OCI-LY1 (cell line): ENCODE measurements at regions not wholly inside any gene's neighbourhood (a gene's known extent, or its start where the extent isn't known, plus 50 kb on each side); places are given as distances from the start of the nearest gene placed in this dataset.

Source experiments
- EZH2 ChIP-seq: fragments of 200-600 bp; sonication (generic), shearing (Covaris generic); IDR thresholded peaks from 2 replicates; pipeline ENCODE4 v1.8.0; 2017; ENCODE audit warnings: borderline replicate concordance, mixed run types, mild to moderate bottlenecking, antibody characterized with exemption, low read length, moderate library complexity, mixed read lengths
- TF ChIP-seq, protein P1 (sequence below): fragments of 200-600 bp; sonication (generic), shearing (Covaris generic); IDR thresholded peaks from 2 replicates; pipeline ENCODE4 v1.5.1; 2017; ENCODE audit warnings: mild to moderate bottlenecking, antibody characterized with exemption, low read length, moderate library complexity, mixed read lengths

GRCh38 chr2:57759131-57759530 is 287.5 kb upstream of the VRK2 start:
- TF ChIP-seq, protein P1, sequence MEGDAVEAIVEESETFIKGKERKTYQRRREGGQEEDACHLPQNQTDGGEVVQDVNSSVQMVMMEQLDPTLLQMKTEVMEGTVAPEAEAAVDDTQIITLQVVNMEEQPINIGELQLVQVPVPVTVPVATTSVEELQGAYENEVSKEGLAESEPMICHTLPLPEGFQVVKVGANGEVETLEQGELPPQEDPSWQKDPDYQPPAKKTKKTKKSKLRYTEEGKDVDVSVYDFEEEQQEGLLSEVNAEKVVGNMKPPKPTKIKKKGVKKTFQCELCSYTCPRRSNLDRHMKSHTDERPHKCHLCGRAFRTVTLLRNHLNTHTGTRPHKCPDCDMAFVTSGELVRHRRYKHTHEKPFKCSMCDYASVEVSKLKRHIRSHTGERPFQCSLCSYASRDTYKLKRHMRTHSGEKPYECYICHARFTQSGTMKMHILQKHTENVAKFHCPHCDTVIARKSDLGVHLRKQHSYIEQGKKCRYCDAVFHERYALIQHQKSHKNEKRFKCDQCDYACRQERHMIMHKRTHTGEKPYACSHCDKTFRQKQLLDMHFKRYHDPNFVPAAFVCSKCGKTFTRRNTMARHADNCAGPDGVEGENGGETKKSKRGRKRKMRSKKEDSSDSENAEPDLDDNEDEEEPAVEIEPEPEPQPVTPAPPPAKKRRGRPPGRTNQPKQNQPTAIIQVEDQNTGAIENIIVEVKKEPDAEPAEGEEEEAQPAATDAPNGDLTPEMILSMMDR, result no peak
- TF ChIP-seq EZH2, result no peak
